GM18499 (cell line): ENCODE measurements at regions not wholly inside any gene's neighbourhood (a gene's known extent, or its start where the extent isn't known, plus 50 kb on each side); places are given as distances from the start of the nearest gene placed in this dataset.

Source experiments
- ATAC-seq: cut with Tn5 transposase; IDR thresholded peaks from one replicate; pipeline ENCODE4 v1.9.1; 2021; ENCODE audit warnings: moderate number of reproducible peaks; ENCODE audit not compliant: insufficient read depth, unreplicated experiment

DNA sequence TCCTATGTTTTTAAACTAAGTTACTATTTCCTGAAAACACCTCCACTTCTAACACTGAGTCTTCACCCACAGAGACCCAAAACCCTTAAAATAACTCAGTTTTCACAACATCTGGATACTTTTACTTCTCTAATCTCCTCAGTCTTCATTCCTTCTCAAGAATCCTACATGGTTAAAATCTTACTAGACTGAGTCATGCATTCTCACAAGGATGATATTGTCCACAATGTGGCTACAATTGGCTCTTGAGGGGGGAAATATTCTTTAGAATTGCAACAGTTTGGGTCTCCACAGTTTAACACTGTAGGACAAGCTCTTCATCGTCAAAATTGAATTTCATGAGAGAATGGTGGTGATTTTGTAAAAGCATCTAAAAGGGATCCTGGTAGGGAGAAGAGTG is 397.1 kb downstream of the SLITRK5 start:
- no peak for ATAC-seq

DNA sequence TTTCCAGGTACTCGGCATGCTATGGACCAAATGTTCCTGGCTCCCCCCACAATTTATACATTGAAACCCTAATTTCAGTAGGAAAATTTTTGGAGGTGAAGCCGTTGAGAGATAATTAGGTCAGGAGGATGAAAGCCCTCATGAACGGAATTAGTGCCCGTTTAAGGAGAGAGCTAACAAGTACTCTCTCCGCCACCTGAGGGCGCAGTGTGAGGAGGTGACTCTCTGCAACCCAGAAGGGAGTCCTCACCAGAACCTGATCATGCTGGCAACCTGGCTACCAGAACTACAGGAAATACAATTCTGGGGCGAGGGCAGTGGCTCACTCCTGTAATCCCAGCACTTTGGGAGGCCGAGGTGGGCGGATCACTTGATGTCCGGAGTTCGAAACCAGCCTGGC is 397.8 kb downstream of the SLITRK5 start:
- ATAC-seq: no peak

DNA sequence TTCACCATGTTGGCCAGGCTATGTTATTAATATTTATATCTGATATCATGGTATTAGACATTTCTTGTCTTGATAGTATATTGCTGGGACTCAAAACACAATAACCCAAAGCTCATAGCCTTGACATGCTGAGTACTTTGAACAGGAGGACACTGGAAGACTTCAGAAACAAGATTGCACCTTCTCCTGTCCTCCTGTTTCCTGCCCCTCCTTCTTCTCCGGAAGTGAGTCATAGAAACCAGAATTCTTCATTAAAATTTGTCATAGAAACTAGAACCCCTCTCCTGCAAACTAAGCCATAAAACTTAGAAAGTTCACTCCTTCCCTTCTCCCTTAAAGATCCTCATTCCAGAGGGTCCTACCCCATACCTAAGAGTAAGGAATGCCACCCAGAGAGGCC is 400.2 kb downstream of the SLITRK5 start:
- ATAC-seq: no peak

DNA sequence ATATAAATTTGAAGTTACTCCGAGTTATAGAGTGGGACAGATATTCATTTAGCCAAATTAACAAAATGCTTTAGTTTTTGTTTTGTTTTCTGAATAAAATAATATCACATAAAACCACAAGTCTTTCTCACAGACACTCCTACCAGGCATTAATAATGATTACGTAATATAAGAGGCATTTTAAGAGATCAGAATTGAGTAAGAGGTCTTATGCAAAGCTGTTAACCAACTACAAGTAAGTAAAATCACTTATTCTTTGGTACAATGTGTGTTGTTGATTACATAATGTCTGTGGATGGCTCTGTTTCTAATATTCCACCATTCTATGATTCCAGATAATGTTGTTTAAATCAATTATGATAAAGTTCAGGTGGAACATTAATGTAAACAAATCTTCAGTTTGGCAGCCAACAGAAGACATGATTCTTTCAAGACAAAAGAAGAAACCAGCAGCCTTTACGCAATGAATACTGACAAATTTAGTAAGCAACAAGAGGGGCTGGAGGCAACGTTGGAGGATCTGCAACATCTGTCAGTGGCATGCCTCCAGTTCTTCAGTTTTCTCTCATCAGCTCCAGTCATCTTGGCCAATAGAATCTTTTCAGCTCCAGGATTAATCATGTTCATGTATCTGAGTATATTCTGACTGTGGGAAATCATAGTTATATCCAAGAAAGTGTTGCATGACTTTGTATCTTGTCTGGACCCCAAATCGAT is 403.8 kb downstream of the SLITRK5 start:
- ATAC-seq: no peak

DNA sequence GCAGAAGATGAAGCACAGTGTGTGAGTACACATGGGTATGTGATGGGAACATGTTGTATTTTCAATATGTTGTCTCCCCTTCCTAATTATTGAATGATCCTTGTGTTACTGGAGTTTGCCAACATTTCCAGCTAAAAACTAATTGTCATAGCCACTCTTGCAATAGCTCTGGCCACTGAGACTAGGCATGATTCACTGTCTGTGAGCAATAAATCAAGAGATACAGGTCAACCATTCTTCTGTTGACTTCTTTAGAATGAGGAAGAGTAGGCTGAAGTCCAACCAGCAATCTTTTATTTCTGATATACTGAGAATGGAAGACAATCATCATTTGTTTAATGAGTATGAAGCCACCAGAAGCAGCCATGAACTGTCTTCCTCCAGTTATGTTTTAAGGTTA is 413.9 kb downstream of the SLITRK5 start:
- ATAC-seq: no peak

DNA sequence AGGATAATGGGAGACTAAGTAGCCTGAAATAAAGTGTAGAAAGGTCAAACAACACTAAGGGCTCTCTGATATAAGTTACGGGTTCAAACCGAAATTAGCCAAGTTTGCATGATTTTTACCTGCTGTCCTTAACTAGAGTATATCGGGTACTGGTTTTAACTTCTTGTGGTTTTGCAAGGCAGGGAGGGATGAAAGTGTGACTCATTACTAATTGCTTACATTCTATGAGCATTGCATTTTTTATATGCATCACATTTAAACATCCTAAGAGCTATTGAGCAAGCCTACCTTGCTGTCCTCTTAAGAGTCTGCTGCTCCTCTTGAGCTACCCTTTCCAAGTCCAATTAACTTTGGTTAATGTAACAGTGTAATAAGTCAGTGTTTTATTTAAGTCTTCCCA is 415.4 kb downstream of the SLITRK5 start:
- ATAC-seq: no peak

DNA sequence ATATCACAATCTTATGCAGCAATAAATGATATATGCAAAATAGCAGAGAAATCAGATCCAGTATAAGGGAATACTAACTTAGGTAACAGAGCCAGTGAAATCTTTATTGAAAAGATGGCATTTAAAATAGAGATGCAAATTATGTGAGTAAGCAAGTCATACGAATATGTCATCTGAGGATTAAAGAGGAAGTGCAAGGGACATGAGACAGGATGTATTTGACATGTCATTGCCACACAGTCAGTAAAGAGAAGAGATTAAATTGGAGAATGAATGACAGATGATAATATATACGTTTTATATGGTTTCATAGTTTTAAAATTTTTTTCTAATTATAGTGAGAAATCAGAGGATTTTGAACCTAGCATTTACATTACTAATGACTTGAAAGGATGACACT is 426.4 kb downstream of the SLITRK5 start:
- no peak for ATAC-seq

DNA sequence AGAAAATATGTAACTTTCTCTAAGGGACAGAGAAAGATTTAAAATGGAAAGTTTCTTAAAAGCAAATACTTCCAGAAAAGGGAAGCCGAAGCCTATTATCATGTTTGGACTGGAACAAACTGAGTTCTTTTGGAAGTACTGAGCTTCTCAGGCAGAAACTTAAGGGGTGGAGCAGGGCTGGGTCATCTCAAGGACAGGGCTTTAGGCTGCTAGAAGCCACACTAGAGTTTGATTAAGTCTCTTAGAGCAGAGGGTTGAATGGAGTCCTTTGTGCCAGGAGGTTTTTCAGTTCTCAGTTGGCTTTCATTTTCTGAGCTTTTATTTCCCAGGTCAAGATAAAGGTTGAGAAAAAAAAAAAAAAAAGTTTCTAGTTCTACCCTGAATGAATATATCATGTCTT is 432.7 kb downstream of the SLITRK5 start:
- no peak for ATAC-seq

DNA sequence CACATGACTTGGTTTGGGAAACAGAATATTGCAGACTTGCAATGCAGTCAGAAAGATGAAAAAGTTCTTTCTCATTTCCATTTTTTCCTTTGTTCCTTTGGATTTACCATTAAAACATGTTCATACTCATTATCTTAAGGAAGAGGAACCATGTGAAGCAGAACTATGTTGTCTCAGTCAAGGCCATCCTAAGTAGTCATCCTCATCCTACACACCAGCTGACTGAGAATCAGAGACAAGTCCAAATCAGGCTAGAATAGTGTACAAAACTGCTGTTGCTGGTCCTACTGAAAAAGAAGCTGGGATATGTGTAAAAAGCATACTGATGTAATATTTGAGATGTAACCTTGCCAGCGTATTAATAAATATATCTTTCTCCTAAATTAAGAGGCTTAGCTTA is 433.4 kb downstream of the SLITRK5 start:
- ATAC-seq: no peak

DNA sequence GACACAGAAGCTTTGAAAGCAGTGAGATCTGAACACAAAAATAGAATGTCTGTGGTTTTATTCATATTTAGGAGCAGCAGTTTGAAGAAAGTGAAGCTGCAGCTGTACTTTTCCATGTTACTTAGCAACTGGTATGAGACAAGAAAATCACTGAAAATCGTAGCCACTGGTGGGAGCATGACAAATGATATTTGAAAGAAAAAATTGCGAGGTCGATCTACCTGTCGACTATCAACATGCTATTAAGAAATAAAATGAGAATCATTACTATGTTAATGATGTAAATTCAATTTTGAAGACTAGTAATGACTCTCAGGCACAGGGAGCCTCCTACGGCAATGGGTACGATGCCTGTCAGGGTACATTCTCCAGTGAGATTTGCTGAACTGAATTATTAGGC is 436.4 kb downstream of the SLITRK5 start:
- no peak for ATAC-seq

DNA sequence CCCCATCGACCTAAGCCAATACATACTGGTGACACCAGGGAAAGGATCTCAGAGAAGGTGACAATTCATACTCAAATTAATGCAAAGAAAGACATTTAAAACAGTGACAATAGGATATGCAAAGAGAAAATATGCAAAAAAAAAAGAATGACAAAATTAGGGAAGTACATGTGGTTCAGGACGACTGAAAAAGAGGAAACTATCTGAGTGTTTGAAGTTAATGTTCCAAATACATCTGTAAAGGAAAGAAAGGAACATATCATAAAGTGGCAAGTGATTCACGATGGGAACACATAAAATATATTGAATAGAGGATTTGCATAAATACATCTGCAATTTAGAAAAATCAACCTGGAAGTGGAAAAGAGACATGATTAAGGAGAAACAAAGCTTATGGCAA is 441.4 kb downstream of the SLITRK5 start:
- ATAC-seq: no peak

DNA sequence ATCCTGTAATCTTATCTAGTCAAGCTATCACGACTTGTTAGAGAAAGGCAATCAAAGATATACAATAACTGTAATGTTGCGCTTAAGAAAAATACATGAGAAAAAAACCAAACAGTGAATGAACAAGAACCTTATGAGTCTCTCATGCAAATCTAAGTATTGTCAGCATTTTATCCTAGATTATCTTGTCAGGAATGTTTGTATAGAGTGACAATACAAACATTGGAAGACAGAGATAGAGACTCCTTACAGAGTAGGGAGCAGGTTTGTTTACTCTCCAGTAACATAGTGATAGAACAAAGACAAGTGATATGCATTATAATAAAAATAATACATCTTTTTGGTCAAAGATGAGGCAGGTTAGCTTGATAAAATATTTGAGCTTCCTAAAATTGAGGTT is 444.8 kb downstream of the SLITRK5 start:
- no peak for ATAC-seq

DNA sequence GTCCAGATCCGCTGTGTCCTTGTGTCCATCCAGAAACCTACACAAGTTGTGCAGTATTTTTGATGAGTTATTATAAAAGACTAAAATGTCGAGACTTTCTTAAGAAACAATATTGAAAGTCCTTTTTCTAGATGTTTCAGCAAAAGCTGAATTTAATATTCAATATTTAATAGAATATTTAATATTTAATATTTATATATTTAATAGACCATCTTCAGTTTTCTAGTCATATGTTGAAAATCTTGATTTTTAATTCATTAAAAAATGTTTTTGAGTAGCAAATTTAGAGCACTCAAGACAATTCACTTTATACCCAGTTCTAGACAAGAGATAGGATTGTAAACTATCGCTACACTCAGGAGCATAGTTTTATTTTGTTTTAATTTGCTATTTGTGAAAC is 447.8 kb downstream of the SLITRK5 start:
- ATAC-seq: no peak

DNA sequence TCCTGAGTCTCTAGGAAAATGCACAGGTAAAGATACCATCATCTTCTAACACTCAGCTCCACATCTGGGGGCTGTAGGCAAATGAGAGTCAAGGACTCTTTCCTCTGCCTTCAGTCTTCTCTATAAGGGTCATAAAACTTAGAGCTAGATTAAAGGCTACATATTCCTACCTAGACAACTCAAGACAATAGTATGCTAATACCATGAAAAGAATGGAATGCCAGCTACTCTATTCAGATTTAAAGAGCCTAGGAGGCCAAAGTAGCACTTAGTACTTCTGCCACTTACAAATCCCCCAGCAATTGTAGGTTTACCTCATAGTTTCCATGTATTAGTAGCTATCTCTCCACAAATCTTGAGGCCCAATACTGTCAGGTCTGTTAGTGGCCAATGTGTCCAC is 453.0 kb downstream of the SLITRK5 start:
- ATAC-seq: no peak

DNA sequence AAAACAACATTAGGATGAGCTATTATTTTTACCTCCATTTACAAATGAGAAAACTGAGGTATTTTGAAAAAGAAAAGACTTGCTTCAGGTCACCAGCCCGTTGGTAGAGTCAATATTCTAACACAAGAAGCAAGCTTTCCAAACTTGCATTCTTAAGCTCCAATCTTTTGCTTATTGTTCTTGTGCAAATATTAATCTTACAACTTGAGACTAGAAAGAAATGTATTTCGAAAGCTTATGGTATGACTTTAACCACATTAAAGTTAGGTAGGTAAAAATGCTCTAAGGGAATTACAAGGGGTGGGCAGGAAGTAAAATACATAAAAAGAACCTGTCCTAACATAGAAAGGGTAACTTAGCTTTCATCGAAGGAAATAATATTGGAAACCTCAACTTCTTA is 453.9 kb downstream of the SLITRK5 start:
- ATAC-seq: no peak

DNA sequence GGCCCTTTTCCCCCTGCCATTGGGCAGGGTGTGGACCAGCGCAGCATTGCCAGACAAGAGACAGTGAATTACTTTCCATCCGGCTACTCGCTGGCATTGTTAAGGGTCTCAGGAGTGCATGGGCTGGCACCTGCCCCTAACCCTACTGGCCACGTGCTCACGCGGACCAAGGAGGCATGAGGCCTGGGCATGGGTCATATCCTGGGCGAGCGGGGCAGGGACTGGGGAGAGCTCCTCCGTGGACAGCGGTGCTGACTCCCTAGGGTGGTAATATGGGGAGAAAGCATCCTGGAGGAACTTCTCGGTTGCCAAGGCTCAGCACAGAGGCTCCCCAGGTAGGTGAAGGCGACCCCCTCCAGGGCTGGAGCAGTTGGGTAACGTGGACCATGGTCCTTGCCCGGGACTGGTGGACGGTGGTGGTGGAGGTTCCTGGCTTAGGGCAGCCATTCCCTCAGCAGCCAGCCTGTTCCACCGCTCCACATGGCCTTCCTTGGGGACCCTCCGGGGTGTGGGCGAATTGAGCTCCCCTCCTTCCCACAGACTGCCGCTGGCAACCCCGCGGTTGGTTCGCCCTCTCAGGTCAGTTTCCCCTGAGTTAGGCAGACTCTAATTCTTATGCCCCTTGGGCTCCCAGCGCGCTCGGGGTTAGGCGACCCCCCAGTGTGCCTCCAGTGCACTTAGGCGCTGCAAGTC is 465.1 kb downstream of the SLITRK5 start:
- ATAC-seq: no peak

DNA sequence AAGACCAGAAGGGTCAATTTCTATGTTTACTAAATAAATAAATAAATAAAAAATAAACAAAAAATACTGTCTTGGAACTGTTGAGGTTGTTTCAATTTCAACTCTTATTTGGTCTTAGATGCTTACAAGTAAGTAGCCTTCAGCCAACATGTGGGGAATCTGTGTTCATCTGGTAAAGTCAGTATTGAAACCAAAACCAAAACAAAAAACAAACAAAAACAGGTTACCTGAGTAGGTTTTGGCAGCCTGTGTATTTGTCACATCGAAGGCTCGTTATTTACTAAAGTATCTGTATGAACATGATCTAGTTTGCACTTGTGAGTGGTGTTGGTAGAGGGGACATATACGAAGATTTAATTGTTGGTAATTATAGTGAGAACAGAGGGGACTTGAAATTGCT is 471.5 kb downstream of the SLITRK5 start:
- no peak for ATAC-seq

DNA sequence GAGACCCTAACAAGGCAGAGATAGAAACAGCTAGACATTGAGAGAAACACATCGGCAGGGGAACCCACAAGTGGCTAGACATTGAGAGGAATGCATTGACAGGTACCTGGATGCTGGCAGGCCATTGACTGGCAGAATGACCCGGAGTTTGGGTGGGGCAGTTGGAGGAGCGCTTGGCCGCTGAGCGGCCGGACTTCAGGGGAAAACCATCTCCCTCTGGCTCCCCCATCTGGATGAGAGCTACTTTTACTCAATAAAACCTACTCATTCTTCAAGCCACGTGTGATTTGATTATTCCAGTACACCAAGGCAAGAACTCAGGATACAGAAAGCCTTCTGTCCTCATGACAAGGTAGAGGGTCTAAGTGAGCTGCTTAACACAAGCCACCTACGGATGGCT is 473.4 kb downstream of the SLITRK5 start:
- no peak for ATAC-seq

DNA sequence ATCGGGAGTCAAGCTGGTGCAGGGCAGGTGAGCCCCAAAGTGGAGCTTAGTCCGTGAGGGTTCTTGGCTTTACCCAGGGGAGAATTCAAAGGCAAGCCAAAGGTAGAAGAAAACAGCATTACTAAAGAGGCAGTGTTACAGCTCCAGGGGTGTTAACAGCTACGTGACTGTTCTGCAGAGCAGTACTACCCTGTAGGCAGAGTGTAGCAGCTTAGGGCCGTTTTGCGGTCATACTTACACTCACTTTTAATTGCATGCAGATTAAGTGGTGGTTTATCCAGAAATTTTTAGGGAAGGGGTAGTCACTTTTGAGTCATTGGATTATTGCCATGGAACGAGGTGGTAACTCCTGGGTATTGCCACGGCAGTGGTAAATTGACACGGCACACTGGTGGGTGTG is 482.2 kb downstream of the SLITRK5 start:
- ATAC-seq: no peak

DNA sequence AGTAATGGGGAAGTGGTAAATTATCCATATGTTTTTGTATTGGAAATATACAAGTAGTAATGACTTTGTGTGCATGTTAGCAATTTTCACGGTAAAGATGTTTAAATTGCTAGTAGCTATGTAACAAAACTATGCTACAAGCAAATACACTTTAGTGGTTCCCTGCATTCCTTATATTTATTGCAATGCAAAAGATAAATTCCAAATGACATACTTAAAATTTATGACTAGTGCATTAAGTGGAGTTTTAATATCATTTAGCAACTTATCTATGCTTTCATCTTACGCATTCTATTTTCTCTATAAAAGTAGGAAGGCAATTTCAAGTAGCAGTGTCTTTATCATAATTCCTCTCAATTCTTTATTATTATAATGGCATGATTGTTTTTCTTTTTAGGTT is 482.8 kb downstream of the SLITRK5 start:
- ATAC-seq: no peak

DNA sequence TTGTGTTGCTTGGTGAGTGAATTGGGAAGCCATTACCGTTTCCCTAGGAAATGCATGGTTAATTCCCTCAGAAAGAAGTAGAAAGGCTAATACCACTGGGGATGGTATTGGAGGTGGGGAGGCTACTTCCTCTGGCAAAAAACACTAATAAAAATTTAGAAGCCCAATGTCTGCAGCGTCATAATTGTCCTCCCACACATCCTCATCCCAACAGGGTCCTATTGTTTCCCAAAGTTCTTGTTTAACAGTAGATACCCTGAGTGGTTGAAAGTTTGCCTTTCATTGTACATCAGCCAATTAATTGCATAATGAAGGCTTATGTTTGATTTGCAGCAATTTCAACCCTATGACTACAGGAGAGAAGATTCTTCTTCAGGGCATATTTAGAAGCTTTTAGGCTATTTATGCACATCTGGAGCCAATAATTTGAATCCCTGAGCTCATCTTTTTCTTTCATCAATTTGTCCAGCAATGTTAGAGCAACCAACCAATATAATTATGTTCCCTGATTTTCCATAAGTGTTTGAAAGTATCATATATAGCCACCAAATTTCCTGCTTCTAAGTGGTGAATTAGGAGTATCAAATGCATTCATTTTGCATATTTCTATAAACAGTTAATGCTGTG is 491.0 kb downstream of the SLITRK5 start:
- ATAC-seq: no peak

DNA sequence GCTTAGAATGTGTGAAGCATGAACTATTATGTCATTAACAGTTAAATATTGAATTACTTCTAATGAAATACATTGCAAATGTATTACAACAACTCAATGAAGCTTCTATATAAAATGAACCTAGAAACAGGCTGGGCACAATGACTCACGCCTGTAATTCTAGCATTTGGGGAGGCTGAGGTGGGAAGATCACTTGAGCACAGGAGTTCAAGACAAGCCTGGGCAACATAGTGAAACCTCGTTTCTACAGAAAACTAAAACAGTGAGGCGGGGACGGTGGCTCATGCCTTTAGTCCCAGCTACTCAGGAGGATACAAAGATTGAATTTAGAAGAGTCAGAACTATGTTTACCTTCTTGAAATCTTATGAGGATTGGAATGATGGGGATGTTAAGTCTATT is 505.1 kb downstream of the SLITRK5 start:
- ATAC-seq: no peak
